H9 (cell line): ENCODE measurements at regions not wholly inside any gene's neighbourhood (a gene's known extent, or its start where the extent isn't known, plus 50 kb on each side); places are given as distances from the start of the nearest gene placed in this dataset.

Experiments used
- DNase-seq: peaks from one replicate; pipeline ENCODE4 v3.0.0-alpha.2; 2017
- H2AFZ ChIP-seq: one replicate; pipeline ENCODE4 v1.6.1; 2013; ENCODE audit warnings: mild to moderate bottlenecking, low read length, control low read depth, moderate library complexity
- H2AK5ac ChIP-seq: 2 replicates; pipeline ENCODE4 v1.6.1; 2013; ENCODE audit warnings: low read length, control low read depth, mixed read lengths; ENCODE audit not compliant: insufficient read length
- H2BK120ac ChIP-seq: one replicate; pipeline ENCODE4 v1.6.1; 2013; ENCODE audit warnings: low read depth, mild to moderate bottlenecking, low read length, control low read depth, inconsistent platforms; ENCODE audit not compliant: poor library complexity, severe bottlenecking
- H2BK12ac ChIP-seq: 2 replicates; pipeline ENCODE4 v1.6.1; 2013; ENCODE audit warnings: low read length, control low read depth, mixed read lengths, low read depth; ENCODE audit not compliant: insufficient read length
- H2BK15ac ChIP-seq: 2 replicates; pipeline ENCODE4 v1.6.1; 2013; ENCODE audit warnings: low read depth, low read length, control low read depth
- H2BK20ac ChIP-seq: one replicate; pipeline ENCODE4 v1.6.1; 2013; ENCODE audit warnings: low read depth, mild to moderate bottlenecking, low read length, control low read depth, inconsistent platforms; ENCODE audit not compliant: poor library complexity, severe bottlenecking
- H2BK5ac ChIP-seq: 2 replicates; pipeline ENCODE4 v1.6.1; 2013; ENCODE audit warnings: low read length, control low read depth, mixed read lengths; ENCODE audit not compliant: insufficient read length
- H3K14ac ChIP-seq: 2 replicates; pipeline ENCODE4 v1.6.1; 2013; ENCODE audit warnings: low read length, control low read depth; ENCODE audit not compliant: insufficient read depth
- H3K18ac ChIP-seq: 2 replicates; pipeline ENCODE4 v1.6.1; 2013; ENCODE audit warnings: low read depth, mild to moderate bottlenecking, mixed read lengths, low read length, control low read depth; ENCODE audit not compliant: insufficient read length
- H3K23ac ChIP-seq: 2 replicates; pipeline ENCODE4 v1.6.1; 2013; ENCODE audit warnings: low read length, control low read depth, mixed read lengths, low read depth; ENCODE audit not compliant: insufficient read length
- H3K23me2 ChIP-seq: 2 replicates; pipeline ENCODE4 v1.6.1; 2013; ENCODE audit warnings: low read depth, mild to moderate bottlenecking, mixed read lengths, low read length, control low read depth; ENCODE audit not compliant: insufficient read length, poor library complexity, severe bottlenecking
- H3K27ac ChIP-seq: 2 replicates; pipeline ENCODE4 v1.5.1; 2013; ENCODE audit warnings: low read length, control low read depth, mixed read lengths, low read depth; ENCODE audit not compliant: insufficient read length
- H3K27me3 ChIP-seq: 2 replicates; pipeline ENCODE4 v1.6.1; 2013; ENCODE audit warnings: low read length, control low read depth, inconsistent platforms; ENCODE audit not compliant: insufficient read depth
- H3K4ac ChIP-seq: 2 replicates; pipeline ENCODE4 v1.6.1; 2013; ENCODE audit warnings: low read depth, mild to moderate bottlenecking, control low read depth, inconsistent platforms, low read length, moderate library complexity
- H3K4me1 ChIP-seq: 2 replicates; pipeline ENCODE4 v1.6.1; 2013; ENCODE audit warnings: low read length, control low read depth, inconsistent platforms; ENCODE audit not compliant: insufficient read depth
- H3K4me2 ChIP-seq: 2 replicates; pipeline ENCODE4 v1.6.1; 2013; ENCODE audit warnings: low read length, control low read depth, mixed read lengths; ENCODE audit not compliant: insufficient read length, insufficient read depth
- H3K56ac ChIP-seq: 2 replicates; pipeline ENCODE4 v1.6.1; 2013; ENCODE audit warnings: low read depth, mild to moderate bottlenecking, mixed read lengths, low read length, control low read depth; ENCODE audit not compliant: insufficient read length
- H3K79me1 ChIP-seq: 2 replicates; pipeline ENCODE4 v1.6.1; 2013; ENCODE audit warnings: low read depth, mild to moderate bottlenecking, moderate library complexity, low read length, control low read depth, inconsistent platforms; ENCODE audit not compliant: insufficient read depth, poor library complexity, severe bottlenecking
- H3K79me2 ChIP-seq: 2 replicates; pipeline ENCODE4 v1.6.1; 2013; ENCODE audit warnings: low read length, control low read depth, inconsistent platforms; ENCODE audit not compliant: insufficient read depth
- H3K9ac ChIP-seq: 2 replicates; pipeline ENCODE4 v1.6.1; 2013; ENCODE audit warnings: low read length, control low read depth, mixed read lengths; ENCODE audit not compliant: insufficient read length; ENCODE audit errors: extremely low read depth
- H3K9me3 ChIP-seq: one replicate; pipeline ENCODE4 v1.6.1; 2013; ENCODE audit warnings: low read depth, low read length, inconsistent platforms; ENCODE audit not compliant: control insufficient read depth
- H3T11ph ChIP-seq: one replicate; pipeline ENCODE4 v1.6.1; 2013; ENCODE audit warnings: mild to moderate bottlenecking, low read length, control low read depth, inconsistent platforms
- H4K20me1 ChIP-seq: one replicate; pipeline ENCODE4 v1.6.1; 2013; ENCODE audit not compliant: control insufficient read depth, insufficient read length, insufficient read depth
- H4K5ac ChIP-seq: 2 replicates; pipeline ENCODE4 v1.6.1; 2013; ENCODE audit warnings: low read depth, mild to moderate bottlenecking, mixed read lengths, low read length, control low read depth; ENCODE audit not compliant: insufficient read length
- H4K8ac ChIP-seq: replicated peaks from 2 replicates; pipeline ENCODE4 v1.6.1; 2013; ENCODE audit warnings: low read length, control low read depth, mixed read lengths, low read depth; ENCODE audit not compliant: insufficient read length
- H4K91ac ChIP-seq: 2 replicates; pipeline ENCODE4 v1.6.1; 2013; ENCODE audit warnings: low read depth, mild to moderate bottlenecking, moderate library complexity, mixed read lengths, low read length, control low read depth; ENCODE audit not compliant: insufficient read length
- H3K27ac Mint-ChIP-seq, 3 experiments: 2 replicates in 2 of 3; 3 replicates in 1 of 3; pipeline ENCODE4 v1.8.0; 2020 to 2021; ENCODE audit warnings: mixed read lengths in 3 of 3, mild to moderate bottlenecking in 1 of 3, moderate library complexity in 1 of 3
- H3K27me3 Mint-ChIP-seq: 2 replicates; pipeline ENCODE4 v1.8.0; 2021; ENCODE audit warnings: low read depth, mild to moderate bottlenecking, moderate library complexity, mixed read lengths
- H3K36me3 Mint-ChIP-seq, 3 experiments: 2 replicates in 2 of 3; 3 replicates in 1 of 3; pipeline ENCODE4 v1.8.0; 2020 to 2021; ENCODE audit warnings: low read depth in 3 of 3, mixed read lengths in 3 of 3; ENCODE audit not compliant: insufficient read depth in 1 of 3
- H3K4me1 Mint-ChIP-seq, 2 experiments: 2 replicates each; pipeline ENCODE4 v1.8.0; 2020; ENCODE audit warnings: mixed read lengths in 2 of 2
- H3K4me3 Mint-ChIP-seq, 2 experiments: 2 replicates in 1 of 2; 3 replicates in 1 of 2; pipeline ENCODE4 v1.8.0; 2020 to 2021; ENCODE audit warnings: mild to moderate bottlenecking in 2 of 2, mixed read lengths in 2 of 2, moderate library complexity in 1 of 2
- H3K9me3 Mint-ChIP-seq, 2 experiments: 2 replicates in 1 of 2; 3 replicates in 1 of 2; pipeline ENCODE4 v1.8.0; 2020; ENCODE audit warnings: mild to moderate bottlenecking in 2 of 2, mixed read lengths in 2 of 2, moderate library complexity in 1 of 2
- WGBS: extraction: QIAGEN DNeasy Blood & Tissue Kit; methylation state at CpG from one replicate; pipeline ENCODE4 v1.1.7; 2013; ENCODE audit warnings: missing lambda C conversion rate, low lambda C conversion rate, mixed read lengths; ENCODE audit not compliant: insufficient read length; ENCODE audit errors: extremely low coverage; 5-methylcytosine and 5-hydroxymethylcytosine counted together
- TF ChIP-seq, protein P1 (sequence below): fragments of 200-600 bp; sonication (generic); conservative IDR thresholded peaks from 3 replicates; pipeline ENCODE4 v1.8.0; 2021; ENCODE audit warnings: antibody characterized with exemption, mild to moderate bottlenecking

- no peak overlapping the region for H2AFZ ChIP-seq
- no peak overlapping the region for H4K8ac ChIP-seq
- no peaks in the 10 kb centered on the region for H3K9me3 Mint-ChIP-seq
- no peak overlapping the region for H3K23ac ChIP-seq
- H3K14ac ChIP-seq: no peak overlapping the region
- H4K91ac ChIP-seq: no peak overlapping the region
- no peak overlapping the region for H2AK5ac ChIP-seq
- H3K4me1 Mint-ChIP-seq: peaks cover 20 to 32% of the 10 kb centered on the region in 2 experiments
- H2BK120ac ChIP-seq: no peak overlapping the region
- H3K27me3 ChIP-seq: no peaks in the 10 kb centered on the region; the same call in 1 of the 2 replicates
- H3K23me2 ChIP-seq: no peaks in the 10 kb centered on the region
- no peak overlapping the region for H2BK20ac ChIP-seq
- H2BK15ac ChIP-seq: no peak overlapping the region
- H3K27ac Mint-ChIP-seq: no peak overlapping the region
- no peaks in the 10 kb centered on the region for H3K79me1 ChIP-seq
- H3K27me3 Mint-ChIP-seq: peaks cover 16% of the 10 kb centered on the region
- H2BK12ac ChIP-seq: no peak overlapping the region
- no peak overlapping the region for H3K4ac ChIP-seq
- no peak overlapping the region for H3K27ac ChIP-seq
- H3K4me1 ChIP-seq: peaks cover 8% of the 10 kb centered on the region
- H3K9ac ChIP-seq: no peak overlapping the region
- H3K56ac ChIP-seq: no peak overlapping the region
- TF ChIP-seq, protein P1, sequence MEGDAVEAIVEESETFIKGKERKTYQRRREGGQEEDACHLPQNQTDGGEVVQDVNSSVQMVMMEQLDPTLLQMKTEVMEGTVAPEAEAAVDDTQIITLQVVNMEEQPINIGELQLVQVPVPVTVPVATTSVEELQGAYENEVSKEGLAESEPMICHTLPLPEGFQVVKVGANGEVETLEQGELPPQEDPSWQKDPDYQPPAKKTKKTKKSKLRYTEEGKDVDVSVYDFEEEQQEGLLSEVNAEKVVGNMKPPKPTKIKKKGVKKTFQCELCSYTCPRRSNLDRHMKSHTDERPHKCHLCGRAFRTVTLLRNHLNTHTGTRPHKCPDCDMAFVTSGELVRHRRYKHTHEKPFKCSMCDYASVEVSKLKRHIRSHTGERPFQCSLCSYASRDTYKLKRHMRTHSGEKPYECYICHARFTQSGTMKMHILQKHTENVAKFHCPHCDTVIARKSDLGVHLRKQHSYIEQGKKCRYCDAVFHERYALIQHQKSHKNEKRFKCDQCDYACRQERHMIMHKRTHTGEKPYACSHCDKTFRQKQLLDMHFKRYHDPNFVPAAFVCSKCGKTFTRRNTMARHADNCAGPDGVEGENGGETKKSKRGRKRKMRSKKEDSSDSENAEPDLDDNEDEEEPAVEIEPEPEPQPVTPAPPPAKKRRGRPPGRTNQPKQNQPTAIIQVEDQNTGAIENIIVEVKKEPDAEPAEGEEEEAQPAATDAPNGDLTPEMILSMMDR: no peak
- no peaks in the 10 kb centered on the region for H4K20me1 ChIP-seq
- H3T11ph ChIP-seq: no peak overlapping the region
- no peak overlapping the region for H3K4me3 Mint-ChIP-seq
- no CpG with 5 or more reads among the region's 4 CpGs for WGBS
- no peak for DNase-seq
- H3K4me2 ChIP-seq: no peak overlapping the region
- H2BK5ac ChIP-seq: no peak overlapping the region
- H3K79me2 ChIP-seq: no peaks in the 10 kb centered on the region
- H3K9me3 ChIP-seq: no peaks in the 10 kb centered on the region
- no peak overlapping the region for H4K5ac ChIP-seq
- no peak overlapping the region for H3K18ac ChIP-seq
- H3K36me3 Mint-ChIP-seq: peaks cover 0 to 4% (median 0%) of the 10 kb centered on the region in 3 experiments; a peak in 1 of 7 replicates
Observed at GRCh38 chr10:113322843-113323242, 230.0 kb upstream of the HABP2 start.
